AG09319 (cell line): ENCODE measurements at regions not wholly inside any gene's neighbourhood (a gene's known extent, or its start where the extent isn't known, plus 50 kb on each side); places are given as distances from the start of the nearest gene placed in this dataset.

Experiments
- DNase-seq: peaks from one replicate; pipeline ENCODE4 v3.0.0-alpha.2; 2010; ENCODE audit warnings: low read depth; ENCODE audit errors: extremely low read depth
- TF ChIP-seq, protein P1 (sequence below): IDR thresholded peaks from 2 replicates; pipeline ENCODE4 v1.5.1; 2011; ENCODE audit warnings: low read depth, mild to moderate bottlenecking, inconsistent platforms, low read length, moderate library complexity

DNA sequence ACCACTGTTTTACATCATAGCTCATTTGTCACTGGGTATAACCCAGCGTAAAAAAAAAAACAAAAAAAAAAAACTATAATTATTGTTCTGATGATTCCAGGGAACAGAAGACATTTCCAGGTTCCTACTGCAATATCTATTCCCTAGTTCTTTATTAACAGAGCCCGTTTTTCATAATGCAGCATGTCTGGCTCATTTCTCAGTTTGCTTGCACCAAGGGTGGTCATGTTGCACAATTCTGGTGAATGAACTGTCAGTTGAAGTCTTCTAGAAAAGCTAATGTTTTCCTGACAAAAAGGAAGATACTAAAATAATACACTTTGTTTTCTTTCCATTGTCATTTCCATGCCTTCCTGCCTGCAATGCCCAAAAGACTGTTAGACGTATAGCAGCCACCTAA, 180.1 kb downstream of the RDH14 start:
- DNase-seq, result no peak

DNA sequence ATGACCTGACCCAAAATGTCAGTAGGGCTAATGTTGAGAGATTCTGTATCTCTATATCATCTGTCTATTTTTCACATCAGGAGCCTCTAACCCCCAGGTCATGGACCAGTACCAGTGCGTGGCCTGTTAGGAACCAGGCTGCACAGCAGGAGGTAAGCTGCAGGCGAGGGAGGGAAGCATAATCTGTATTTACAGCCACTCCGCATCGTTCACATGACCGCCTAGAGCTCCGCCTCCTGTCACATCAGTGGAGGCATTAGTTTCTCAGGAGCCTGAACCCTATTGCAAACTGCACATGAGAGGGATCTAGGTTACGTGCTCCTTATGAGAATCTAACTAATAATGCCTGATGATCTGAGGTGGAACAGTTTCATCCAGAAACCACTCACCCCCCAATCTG, 180.6 kb downstream of the RDH14 start:
- DNase-seq, result no peak
- TF ChIP-seq, protein P1, sequence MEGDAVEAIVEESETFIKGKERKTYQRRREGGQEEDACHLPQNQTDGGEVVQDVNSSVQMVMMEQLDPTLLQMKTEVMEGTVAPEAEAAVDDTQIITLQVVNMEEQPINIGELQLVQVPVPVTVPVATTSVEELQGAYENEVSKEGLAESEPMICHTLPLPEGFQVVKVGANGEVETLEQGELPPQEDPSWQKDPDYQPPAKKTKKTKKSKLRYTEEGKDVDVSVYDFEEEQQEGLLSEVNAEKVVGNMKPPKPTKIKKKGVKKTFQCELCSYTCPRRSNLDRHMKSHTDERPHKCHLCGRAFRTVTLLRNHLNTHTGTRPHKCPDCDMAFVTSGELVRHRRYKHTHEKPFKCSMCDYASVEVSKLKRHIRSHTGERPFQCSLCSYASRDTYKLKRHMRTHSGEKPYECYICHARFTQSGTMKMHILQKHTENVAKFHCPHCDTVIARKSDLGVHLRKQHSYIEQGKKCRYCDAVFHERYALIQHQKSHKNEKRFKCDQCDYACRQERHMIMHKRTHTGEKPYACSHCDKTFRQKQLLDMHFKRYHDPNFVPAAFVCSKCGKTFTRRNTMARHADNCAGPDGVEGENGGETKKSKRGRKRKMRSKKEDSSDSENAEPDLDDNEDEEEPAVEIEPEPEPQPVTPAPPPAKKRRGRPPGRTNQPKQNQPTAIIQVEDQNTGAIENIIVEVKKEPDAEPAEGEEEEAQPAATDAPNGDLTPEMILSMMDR, result no peak

More for the DNA sequence above, 180.1 kb downstream of the RDH14 start:
- TF ChIP-seq, protein P1, result no peak

DNA sequence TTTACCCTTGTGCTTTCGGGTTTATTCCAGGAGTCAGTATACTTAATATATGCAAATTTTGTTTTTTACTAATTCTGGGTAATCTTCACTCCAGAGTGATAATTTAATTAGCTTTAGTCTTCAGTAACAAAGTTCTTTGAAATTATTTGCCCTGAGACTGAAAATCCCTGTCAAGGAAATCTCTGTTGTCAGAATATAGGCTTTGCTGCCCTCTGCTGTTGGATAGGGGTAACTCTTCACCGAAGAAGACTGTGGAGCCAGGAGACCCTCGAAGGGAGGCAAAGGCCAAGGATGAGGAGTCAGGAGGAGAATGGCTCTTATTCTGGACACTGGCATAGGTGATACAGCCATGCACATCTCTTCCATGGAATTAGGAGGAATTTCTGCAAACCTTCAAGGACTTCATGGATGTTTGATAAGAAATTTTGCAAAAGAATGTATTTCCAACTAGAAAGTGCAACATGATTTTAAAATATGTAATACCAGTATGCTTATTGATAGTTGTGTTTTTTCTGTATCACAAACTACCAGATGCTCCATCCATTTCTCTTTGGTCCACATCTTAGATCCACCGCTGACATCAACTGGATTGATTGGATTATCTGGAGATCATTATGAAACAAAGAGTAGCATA, 182.3 kb downstream of the RDH14 start:
- TF ChIP-seq, protein P1, result peak; percentile 85
- DNase-seq, result no peak

DNA sequence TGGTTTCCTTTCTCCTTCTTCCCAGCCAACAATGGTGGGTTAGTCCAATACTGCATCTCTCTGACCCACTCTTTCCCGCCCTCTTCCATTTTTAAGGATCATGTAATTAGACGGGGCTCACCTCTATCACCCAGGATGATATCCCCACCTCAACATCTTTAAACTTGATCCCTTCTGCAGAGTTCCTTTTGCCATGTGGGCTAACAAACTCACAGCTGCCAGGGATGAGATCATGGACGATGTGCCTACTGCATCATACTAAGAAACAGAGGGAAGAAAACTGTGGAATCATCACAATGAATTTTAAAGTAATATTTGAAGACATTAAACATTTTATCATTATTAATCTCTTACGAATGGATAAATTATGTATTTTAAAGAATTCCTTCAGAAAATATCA, 183.5 kb downstream of the RDH14 start:
- DNase-seq, result no peak
- TF ChIP-seq, protein P1, result no peak

DNA sequence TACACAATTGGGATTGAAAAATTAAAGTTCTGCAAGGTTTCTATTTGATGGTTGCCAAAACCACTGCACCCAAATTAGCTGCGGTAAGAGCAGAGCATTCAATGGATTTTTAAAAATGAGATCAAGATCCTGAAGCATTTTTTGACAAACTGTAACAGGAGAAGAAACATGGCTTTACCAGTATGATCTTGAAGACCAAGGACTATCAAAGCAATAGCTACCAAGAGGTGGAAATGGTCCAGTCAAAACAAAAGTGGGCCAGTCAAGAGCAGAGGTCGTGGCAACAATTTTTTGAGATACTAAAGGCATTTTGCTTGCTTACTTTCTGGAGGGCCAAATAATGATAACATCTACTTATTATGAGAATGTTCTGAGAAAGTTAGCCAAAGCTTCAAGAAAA, 186.8 kb downstream of the RDH14 start:
- DNase-seq, result no peak
- TF ChIP-seq, protein P1, result no peak

DNA sequence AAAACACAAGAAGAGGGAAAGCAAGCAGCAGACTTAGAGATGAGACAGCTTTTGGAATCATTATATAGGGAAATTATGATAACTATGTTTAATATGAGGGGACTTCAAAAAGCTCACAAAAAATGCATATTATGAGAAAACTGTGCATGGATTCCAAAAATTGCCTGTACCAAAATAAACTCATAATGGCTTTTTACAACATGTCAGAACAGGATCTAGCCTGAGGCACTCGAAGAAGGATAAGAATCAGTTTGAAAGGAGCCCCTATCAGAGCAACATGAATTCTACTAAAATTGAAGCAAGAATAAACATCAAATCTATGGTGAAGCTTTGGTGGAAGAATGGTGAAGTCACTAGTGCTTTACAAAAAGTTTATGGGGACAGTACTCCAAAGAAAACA, 187.4 kb downstream of the RDH14 start:
- TF ChIP-seq, protein P1, result no peak

DNA sequence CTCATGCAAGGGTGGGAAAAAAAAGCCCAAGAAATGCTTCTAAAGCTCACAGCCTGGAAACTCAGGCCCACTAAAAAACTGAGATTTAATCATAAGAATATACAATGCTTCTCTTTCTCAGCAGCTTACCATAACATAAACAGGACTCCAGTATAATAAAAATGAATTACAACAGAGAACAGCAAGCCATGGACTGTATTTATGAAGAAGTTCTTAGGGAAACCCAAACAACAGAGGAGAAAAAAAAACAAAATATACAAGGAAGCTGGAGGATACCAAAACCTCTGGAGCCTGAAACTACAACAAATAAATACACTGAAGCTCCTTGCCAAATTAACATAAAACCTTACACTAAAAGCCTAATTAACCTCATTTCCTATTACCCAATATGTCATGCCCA, 187.8 kb downstream of the RDH14 start:
- TF ChIP-seq, protein P1, result no peak
- no peak for DNase-seq

More for the DNA sequence above, 187.4 kb downstream of the RDH14 start:
- DNase-seq, result no peak
